Endodermal cell (in vitro differentiated cells): ENCODE measurements at regions not wholly inside any gene's neighbourhood (a gene's known extent, or its start where the extent isn't known, plus 50 kb on each side); places are given as distances from the start of the nearest gene placed in this dataset.

Experiments used
- DNase-seq: peaks from one replicate; pipeline ENCODE4 v3.0.0-alpha.2; 2017
- H3K27ac ChIP-seq: 2 replicates; pipeline ENCODE4 v1.5.1; 2013; ENCODE audit warnings: mild to moderate bottlenecking, low read depth, low read length, moderate library complexity
- H3K27me3 ChIP-seq: 2 replicates; pipeline ENCODE4 v1.6.1; 2013; ENCODE audit warnings: mild to moderate bottlenecking, low read length, moderate library complexity; ENCODE audit not compliant: insufficient read depth, control insufficient read depth, poor library complexity, severe bottlenecking
- H3K36me3 ChIP-seq: 2 replicates; pipeline ENCODE4 v1.7.0; 2013; ENCODE audit warnings: mild to moderate bottlenecking, low read length, moderate library complexity; ENCODE audit not compliant: control insufficient read depth, insufficient read depth
- H3K4me1 ChIP-seq: one replicate; pipeline ENCODE4 v1.7.0; 2013; ENCODE audit warnings: low read length; ENCODE audit not compliant: control insufficient read depth, insufficient read depth
- H3K4me3 ChIP-seq: 2 replicates; pipeline ENCODE4 v1.5.1; 2013; ENCODE audit warnings: mild to moderate bottlenecking, low read length, moderate library complexity
- H3K9ac ChIP-seq: 2 replicates; pipeline ENCODE4 v1.6.1; 2013; ENCODE audit warnings: mild to moderate bottlenecking, low read length, moderate library complexity; ENCODE audit not compliant: poor library complexity, severe bottlenecking; ENCODE audit errors: extremely low read depth
- H3K9me3 ChIP-seq: 2 replicates; pipeline ENCODE4 v1.6.1; 2013; ENCODE audit warnings: mild to moderate bottlenecking, low read length, moderate library complexity; ENCODE audit not compliant: control insufficient read depth
- H3K27ac Mint-ChIP-seq: 2 replicates; pipeline ENCODE4 v1.8.0; 2020; ENCODE audit warnings: mixed read lengths
- H3K27me3 Mint-ChIP-seq: 2 replicates; pipeline ENCODE4 v1.8.0; 2021; ENCODE audit warnings: mild to moderate bottlenecking, mixed read lengths; ENCODE audit not compliant: insufficient read depth
- H3K36me3 Mint-ChIP-seq: 2 replicates; pipeline ENCODE4 v1.8.0; 2020; ENCODE audit warnings: low read depth, mixed read lengths
- H3K4me1 Mint-ChIP-seq: 2 replicates; pipeline ENCODE4 v1.8.0; 2020; ENCODE audit warnings: mixed read lengths
- H3K4me3 Mint-ChIP-seq: 2 replicates; pipeline ENCODE4 v1.8.0; 2020; ENCODE audit warnings: mild to moderate bottlenecking, moderate library complexity, mixed read lengths
- H3K9me3 Mint-ChIP-seq: 2 replicates; pipeline ENCODE4 v1.8.0; 2020; ENCODE audit warnings: mild to moderate bottlenecking, mixed read lengths
- WGBS, 2 experiments: methylation state at CpG; one replicate each; pipeline versions ENCODE4 v1.1.5 to v1.1.7; 2013; ENCODE audit warnings: missing lambda C conversion rate in 2 of 2, mixed read lengths in 1 of 2; ENCODE audit not compliant: insufficient coverage in 1 of 2, insufficient read length in 1 of 2; 5-methylcytosine and 5-hydroxymethylcytosine counted together
- TF ChIP-seq, protein P1 (sequence below): fragments of 200-600 bp; sonication (generic); conservative IDR thresholded peaks from 2 replicates; pipeline ENCODE4 v1.5.0; 2021; ENCODE audit warnings: antibody characterized with exemption, mild to moderate bottlenecking

DNA sequence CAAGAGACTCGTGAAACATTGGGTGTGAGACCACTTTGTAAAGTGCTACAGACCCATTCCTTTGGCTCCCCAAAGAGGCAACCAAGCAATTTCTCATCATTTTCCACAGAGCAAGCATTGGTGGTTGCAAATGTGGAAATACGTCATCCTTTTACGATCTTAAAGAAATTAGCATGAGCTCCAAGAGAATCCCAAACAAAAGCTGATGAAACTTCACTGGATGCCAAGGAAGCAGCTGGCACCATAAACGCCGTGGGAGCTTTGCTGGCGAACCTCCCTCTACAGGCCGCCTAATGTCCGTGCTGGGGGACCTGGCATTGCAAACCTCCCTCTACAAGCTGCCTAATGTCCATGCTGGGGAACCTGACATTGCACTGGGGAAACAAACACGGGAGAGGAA is 432.4 kb downstream of the ACTL7B start:
- no peak overlapping the region for H3K4me3 Mint-ChIP-seq
- Histone ChIP-seq H3K4me1 (no peaks in the 10 kb centered on the region), H3K27ac (no peak overlapping the region), H3K9me3 (no peaks in the 10 kb centered on the region), H3K27me3 (no peaks in the 10 kb centered on the region), H3K4me3 (no peak overlapping the region), H3K9ac (no peak overlapping the region), H3K36me3 (no peaks in the 10 kb centered on the region)
- no peaks in the 10 kb centered on the region for H3K4me1 Mint-ChIP-seq
- no peak for DNase-seq
- TF ChIP-seq, protein P1, sequence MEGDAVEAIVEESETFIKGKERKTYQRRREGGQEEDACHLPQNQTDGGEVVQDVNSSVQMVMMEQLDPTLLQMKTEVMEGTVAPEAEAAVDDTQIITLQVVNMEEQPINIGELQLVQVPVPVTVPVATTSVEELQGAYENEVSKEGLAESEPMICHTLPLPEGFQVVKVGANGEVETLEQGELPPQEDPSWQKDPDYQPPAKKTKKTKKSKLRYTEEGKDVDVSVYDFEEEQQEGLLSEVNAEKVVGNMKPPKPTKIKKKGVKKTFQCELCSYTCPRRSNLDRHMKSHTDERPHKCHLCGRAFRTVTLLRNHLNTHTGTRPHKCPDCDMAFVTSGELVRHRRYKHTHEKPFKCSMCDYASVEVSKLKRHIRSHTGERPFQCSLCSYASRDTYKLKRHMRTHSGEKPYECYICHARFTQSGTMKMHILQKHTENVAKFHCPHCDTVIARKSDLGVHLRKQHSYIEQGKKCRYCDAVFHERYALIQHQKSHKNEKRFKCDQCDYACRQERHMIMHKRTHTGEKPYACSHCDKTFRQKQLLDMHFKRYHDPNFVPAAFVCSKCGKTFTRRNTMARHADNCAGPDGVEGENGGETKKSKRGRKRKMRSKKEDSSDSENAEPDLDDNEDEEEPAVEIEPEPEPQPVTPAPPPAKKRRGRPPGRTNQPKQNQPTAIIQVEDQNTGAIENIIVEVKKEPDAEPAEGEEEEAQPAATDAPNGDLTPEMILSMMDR = no peak
- H3K36me3 Mint-ChIP-seq = no peaks in the 10 kb centered on the region
- no peak overlapping the region for H3K27ac Mint-ChIP-seq
- 93 to 94% methylated on average over 7 to 9 of the region's 9 CpGs for WGBS, 2 experiments
- no peaks in the 10 kb centered on the region for H3K27me3 Mint-ChIP-seq
- H3K9me3 Mint-ChIP-seq = no peaks in the 10 kb centered on the region

DNA sequence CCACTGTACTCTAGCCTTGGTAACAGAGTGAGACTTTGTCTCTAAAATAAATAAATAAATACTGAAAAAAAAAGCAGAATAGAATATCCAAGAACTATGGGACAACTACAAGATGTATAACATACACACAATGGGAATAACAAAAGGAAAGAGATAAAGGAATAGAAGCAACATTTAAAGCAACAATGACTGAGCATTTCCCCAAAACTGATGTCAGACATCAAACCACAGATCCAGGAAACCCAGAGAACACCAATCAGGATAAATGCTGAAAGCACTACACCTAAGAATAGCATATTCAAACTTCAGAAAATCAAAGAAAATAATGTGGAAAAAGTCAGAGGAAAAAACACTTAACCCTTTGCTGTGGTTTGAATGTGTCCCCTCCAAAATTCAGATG is 436.4 kb downstream of the ACTL7B start:
- Histone ChIP-seq H3K27ac (no peak overlapping the region), H3K4me3 (no peak overlapping the region), H3K4me1 (no peaks in the 10 kb centered on the region), H3K36me3 (no peaks in the 10 kb centered on the region), H3K9ac (no peak overlapping the region), H3K27me3 (no peaks in the 10 kb centered on the region), H3K9me3 (no peaks in the 10 kb centered on the region)
- H3K36me3 Mint-ChIP-seq = no peaks in the 10 kb centered on the region
- H3K27ac Mint-ChIP-seq = no peak overlapping the region
- H3K27me3 Mint-ChIP-seq = no peaks in the 10 kb centered on the region
- TF ChIP-seq, protein P1 = no peak
- H3K9me3 Mint-ChIP-seq = no peaks in the 10 kb centered on the region
- DNase-seq = no peak
- H3K4me3 Mint-ChIP-seq = no peak overlapping the region
- H3K4me1 Mint-ChIP-seq = no peaks in the 10 kb centered on the region

DNA sequence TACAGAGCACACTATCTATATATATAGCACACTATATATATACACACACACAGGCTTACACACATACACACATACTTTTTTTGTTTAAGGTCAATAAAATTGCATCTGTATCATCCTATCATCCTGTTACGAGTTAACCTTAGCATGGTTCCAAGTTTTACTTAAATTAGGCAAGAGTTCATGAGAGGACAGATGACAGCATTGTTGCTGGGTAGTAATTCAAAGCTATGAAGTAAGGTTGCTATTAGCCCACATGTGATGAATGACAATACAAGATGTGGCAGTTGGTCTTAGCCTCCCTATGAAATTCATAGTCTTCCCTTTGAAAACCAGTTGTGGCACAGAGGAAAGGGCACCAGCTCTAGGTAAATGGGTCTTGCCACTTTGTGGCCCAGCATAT is 438.1 kb downstream of the ACTL7B start:
- Histone ChIP-seq H3K4me3 (no peak overlapping the region), H3K36me3 (no peaks in the 10 kb centered on the region), H3K27me3 (no peaks in the 10 kb centered on the region), H3K9me3 (no peaks in the 10 kb centered on the region), H3K4me1 (no peaks in the 10 kb centered on the region), H3K9ac (no peak overlapping the region), H3K27ac (no peak overlapping the region)
- Mint-ChIP-seq H3K27ac (no peak overlapping the region), H3K27me3 (no peaks in the 10 kb centered on the region), H3K36me3 (no peaks in the 10 kb centered on the region), H3K9me3 (no peaks in the 10 kb centered on the region), H3K4me1 (no peaks in the 10 kb centered on the region), H3K4me3 (no peak overlapping the region)
- 100% methylated on average over 1 of the region's 1 CpG for WGBS, 2 experiments
- TF ChIP-seq, protein P1 = no peak
- DNase-seq = no peak
